HuH-7.5 (cell line): ENCODE measurements at regions not wholly inside any gene's neighbourhood (a gene's known extent, or its start where the extent isn't known, plus 50 kb on each side); places are given as distances from the start of the nearest gene placed in this dataset.
"Not testable (repeated sequence)": the region's sequence is repeated elsewhere in the genome, so short reads cannot be mapped to it uniquely, and the experiment has no call there.

Experiments
- DNase-seq: peaks from one replicate; pipeline ENCODE4 v3.0.0; 2011; ENCODE audit warnings: low spot score

GRCh38 chr13:21228738-21229137 is 52.3 kb downstream of the MRPL57 start:
- DNase-seq, result no peak

GRCh38 chr13:21229241-21230024 is 53.0 kb downstream of the MRPL57 start:
- DNase-seq, result no peak

GRCh38 chr13:21230516-21230915 is 54.1 kb downstream of the MRPL57 start:
- no peak for DNase-seq

- no peak for DNase-seq
Measured at GRCh38 chr13:21231426-21231940, 55.0 kb downstream of the MRPL57 start.

DNA sequence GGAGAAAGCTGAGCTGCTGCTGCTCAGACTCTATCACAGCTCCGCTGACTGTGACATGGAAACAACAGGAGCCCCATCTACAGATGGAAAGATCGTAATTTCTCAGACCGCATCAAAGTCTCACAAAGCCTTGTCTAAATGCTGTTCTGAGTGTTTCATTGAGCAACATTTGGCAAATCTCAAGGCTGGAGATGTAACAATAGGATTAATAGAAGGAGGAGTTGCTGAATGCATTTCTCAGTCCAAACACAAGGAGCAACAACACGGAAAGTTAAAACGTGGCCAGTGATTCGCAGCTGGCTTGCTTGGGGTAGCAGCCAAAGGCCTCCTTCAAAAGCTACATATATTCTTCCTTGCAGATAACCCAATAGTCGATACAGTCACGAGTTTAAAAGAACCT is 55.7 kb downstream of the MRPL57 start:
- no peak for DNase-seq

DNA sequence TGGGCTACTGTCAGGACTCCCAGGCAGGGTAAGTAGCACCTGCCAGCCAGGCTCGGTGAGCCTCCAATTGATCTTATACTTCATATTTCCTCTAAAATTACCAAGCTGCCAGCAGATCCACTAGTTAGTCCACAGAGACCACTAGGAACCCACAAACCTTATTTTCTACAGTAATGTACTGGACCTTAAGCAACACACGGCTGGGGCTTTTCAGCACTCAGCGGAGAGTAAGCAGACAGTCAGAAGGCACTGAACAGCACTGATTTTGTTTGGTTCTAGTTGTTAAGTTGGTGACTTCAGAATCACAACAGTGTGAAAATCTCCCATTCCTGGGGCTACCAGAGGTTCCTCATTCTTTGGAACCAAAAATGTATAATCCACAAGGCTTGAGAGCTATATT is 56.1 kb downstream of the MRPL57 start:
- DNase-seq, result no peak

DNA sequence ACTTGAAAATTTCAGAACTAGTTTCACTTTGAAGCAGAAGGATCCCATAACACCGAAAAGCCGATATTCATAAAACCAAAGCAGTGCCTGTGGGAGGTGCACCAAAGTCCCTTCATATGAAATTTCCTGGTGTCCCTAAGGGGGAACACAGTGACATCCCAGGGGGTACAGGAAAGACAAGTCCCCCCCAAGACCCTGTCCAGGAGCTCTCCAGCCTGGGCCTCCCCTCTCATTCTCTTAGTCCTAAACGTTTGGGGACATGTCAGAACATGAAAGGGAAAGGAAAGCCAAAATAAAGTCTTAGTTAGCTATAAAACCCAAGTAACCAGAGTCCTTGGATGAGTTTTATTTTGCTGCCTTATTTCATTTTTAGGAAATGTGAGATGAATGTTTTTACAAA is 56.6 kb downstream of the MRPL57 start:
- DNase-seq, result no peak

DNA sequence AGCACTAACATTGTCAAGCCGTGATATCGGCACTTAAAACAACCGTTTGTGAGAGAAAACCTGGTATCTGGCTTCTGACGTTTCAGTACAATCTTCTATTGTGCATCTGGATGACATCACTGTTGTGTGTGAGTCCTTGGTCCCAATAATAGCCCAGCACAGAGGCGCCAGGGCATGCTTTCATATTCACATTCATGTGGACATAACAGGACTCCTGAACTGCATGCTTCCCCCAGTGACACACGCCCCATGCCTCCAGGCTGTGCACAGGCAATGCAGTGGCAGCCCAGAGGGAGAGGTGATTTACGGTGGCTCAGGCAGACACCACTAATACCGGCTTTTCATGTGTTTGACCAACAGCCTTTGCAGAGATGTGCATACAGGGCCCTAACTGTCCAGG is 58.1 kb downstream of the MRPL57 start:
- DNase-seq, result no peak

GRCh38 chr13:21235174-21235573 is 58.7 kb downstream of the MRPL57 start:
- no peak for DNase-seq

- DNase-seq, result no peak
Measured at GRCh38 chr13:21237081-21237480, 60.6 kb downstream of the MRPL57 start.

DNA sequence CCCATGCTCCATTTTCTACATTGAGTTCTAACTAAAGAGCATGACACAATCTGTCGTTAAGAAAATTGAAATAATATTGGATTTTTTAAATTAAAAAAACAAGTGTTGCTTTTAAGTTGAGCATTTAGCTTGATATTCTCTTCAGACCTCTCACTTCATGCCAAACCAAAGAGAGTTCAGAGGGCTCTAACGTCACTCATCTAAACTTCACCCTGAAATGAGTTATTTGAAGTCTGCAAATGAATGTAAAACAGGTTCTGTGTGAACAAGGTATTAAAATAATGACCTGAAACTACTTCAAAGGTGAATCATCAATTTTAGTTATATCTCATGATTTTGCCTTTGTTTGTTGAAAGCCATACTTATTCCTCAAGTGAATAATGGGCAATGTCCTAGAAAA is 61.8 kb downstream of the MRPL57 start:
- no peak for DNase-seq

- DNase-seq, result no peak
Measured at GRCh38 chr13:21240586-21240985, 64.1 kb downstream of the MRPL57 start.

DNA sequence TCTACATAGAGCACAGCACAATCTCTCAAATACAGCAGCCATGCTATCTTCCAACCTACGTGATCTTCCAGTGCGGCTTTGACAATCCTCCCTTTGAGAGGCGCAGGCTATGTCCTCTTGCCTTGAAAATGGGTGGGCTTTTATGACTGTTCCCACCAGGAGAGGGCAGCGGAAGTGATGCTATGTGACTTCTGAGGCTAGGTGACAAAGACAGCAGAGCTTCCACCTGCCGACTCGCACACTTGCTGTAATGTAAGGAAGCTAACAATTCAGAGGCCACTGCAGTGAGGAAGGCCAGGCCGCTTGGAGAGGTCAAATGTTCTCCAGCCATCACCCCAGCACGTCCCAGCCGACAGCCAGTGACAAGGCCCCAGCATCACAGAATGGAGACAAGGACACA is 65.8 kb downstream of the MRPL57 start:
- DNase-seq, result no peak

DNA sequence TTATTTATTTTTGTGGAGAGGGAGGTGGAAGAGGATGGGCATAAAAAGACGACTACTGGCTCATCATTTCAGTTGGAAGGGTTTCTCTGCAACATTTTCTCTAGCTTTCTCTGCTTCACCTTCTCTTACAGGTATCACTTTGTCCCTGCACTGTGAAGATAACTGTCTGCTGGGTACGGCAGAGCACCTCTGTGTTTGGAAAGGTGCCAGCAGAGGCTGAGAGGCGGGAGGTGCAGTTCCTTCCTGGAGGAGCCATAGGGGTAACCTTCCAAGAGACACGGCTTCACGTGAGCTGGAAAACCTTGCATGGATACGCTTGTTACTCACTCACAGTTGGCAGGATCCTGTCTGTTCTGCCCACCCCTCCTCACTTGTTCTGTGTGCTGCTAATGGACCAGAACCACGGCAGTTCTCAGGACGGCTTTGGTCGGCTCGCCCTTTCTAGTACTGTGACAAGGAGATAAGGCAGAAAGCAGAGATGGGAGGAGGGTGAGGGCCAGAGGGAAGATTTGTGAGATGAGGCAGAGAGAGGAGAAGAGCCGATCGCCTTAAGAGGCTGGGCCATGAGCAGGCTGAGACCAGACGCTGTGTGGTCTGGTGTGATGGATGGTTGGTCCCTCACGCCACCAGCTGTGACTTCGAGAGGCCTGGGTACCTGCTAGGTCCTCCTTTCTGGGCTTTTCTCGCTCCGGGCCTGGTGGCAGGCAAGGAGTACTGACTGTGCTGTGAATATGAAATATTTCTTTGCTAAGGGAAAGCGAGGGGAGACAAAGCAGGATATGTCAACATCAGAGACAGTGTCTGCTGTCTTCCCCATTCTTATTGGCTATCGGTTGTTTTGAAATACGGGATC is 66.8 kb downstream of the MRPL57 start:
- DNase-seq, result no peak

GRCh38 chr13:21243898-21244184 is 67.4 kb downstream of the MRPL57 start:
- not testable (repeated sequence) for DNase-seq

- DNase-seq, result no peak
Measured at GRCh38 chr13:21246761-21247452, 70.4 kb downstream of the MRPL57 start.

- DNase-seq, result no peak
Measured at GRCh38 chr13:21256351-21256761, 79.9 kb downstream of the MRPL57 start.

GRCh38 chr13:21256891-21257290 is 80.4 kb downstream of the MRPL57 start:
- no peak for DNase-seq

- DNase-seq, result no peak
Measured at GRCh38 chr13:21259571-21260455, 83.4 kb downstream of the MRPL57 start.

GRCh38 chr13:21260561-21261290 is 84.3 kb downstream of the MRPL57 start:
- not testable (repeated sequence) for DNase-seq
